Effector CD8-positive, alpha-beta T cell (primary cell): ENCODE measurements at regions not wholly inside any gene's neighbourhood (a gene's known extent, or its start where the extent isn't known, plus 50 kb on each side); places are given as distances from the start of the nearest gene placed in this dataset.
"Not testable (repeated sequence)": the region's sequence is repeated elsewhere in the genome, so short reads cannot be mapped to it uniquely, and the experiment has no call there.

Experiments
- DNase-seq: peaks from one replicate; lab custom pipeline; 2025; lab: John Stamatoyannopoulos, UW

DNA sequence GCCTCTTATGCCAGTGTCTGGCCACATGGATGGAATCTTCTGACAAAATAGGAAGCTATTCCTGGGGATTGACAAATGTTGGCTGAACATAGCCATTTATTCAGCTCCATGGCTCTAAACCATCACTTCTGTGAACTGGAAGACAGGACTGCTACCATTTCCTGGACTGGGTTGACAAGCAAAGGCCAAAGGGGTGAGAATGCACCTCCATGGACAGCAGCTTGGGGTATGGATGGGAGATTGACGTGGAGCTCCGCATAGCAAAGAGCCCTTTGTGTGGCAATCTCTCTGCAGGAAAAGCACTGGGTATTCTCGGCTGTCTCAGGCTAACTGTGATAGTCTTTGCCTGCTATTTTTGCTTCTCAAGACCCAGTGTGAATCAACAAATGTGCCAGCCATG lies 223.0 kb upstream of the EGLN3 start:
- no peak for DNase-seq

- DNase-seq = no peak
Measured at GRCh38 chr14:34172550-34173368, 221.9 kb upstream of the EGLN3 start.

DNA sequence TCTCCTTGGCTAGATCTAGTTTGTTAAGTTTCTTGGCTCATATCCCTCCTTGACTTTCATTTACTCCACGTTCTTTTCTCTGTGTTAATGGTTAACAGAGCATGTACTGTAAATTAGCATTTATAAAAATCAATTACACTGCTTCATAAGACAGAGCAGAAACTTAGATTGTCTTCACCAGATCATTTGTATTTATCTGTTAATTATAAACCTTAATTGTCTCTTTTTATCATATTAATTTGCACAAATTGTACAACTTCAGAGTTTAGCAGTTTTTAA lies 221.2 kb upstream of the EGLN3 start:
- DNase-seq = no peak

DNA sequence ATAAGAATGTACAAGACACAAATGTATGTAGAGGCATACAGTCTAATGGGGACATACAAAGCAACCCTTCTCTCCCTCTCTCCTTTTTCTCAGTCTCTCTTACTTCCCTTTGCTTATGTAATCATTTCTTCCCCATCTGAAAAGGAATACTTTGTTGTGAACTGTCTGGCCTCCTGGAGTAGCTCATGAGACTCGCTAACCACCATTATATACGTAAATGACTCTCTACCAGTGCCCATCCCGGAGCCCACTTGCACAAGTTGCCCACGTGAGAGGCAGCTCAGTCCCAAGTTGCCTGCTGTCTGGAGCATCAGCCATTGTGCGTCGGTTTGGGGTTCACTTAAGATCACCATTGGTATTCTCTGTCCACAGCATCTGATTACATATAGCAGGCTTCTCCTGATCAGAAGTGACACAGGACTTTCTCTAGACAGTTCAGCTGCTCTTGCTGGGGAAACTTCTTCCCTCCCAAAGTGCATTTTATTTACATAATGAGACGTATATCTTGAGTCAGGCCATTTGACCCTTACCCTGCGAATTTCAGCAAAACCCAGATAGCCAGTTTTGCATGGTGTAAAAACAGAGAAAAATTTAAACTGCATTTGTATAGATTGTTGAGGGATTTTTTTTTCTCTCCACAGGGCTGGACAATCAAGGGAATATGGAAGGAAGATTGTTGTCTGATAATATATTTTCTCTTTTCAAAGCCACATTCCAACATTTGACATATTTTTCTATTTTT lies 220.7 kb upstream of the EGLN3 start:
- DNase-seq = no peak

- no peak for DNase-seq
Measured at GRCh38 chr14:34170882-34171281, 220.0 kb upstream of the EGLN3 start.

DNA sequence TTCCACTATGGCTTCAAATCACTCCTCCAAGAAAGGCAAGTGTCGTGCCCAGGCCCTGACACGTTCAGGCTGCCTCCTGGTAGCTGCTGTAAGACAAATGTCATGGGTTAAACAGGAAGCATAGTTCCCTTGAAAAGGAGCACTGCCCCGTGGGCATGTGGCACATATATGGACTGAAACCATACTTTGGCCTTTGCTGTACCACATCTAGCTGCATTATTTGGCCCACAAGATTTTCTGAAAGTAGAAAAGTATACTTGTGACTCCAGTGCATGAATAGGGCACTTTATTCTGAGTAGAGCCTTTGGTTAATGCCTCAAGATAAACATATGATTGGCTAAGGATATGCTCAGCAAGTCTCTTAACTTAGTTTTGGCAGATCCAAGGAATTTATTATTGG lies 218.7 kb upstream of the EGLN3 start:
- no peak for DNase-seq

- DNase-seq = no peak
Measured at GRCh38 chr14:34168656-34169055, 217.8 kb upstream of the EGLN3 start.

GRCh38 chr14:34165847-34166350 lies 215.0 kb upstream of the EGLN3 start:
- no peak for DNase-seq

DNA sequence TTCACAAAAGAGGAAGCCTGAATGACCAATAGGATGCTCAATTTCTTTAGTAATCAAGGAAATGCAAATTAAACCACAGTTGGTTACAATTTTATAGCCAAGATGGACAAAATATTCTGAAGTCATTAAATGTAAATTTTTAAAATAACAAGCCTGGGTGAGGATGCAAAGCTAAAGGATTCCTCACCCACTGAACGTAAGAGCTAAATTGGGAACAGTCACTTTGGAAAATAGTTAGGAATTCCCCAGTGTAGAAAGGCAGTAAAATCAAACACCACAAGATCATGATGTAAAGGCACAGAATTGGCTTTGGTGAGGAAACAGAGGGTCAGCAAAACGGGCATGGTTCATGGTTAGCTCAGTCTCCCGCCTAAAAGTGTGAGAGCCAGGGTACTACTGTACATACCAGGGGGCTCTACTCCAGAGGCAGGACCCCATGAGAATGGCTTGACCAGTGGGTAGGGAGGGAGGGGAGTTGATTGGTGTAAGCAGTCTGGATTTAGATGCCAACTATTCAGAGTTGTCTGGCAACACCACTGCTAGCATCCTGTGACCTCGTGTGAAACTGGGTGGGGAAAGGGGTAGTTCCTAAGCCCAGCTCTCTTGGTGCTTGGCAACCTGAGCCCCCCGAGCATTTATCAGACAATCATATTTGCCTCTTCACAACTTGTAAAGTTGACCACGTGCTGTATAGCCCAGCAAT lies 213.4 kb upstream of the EGLN3 start:
- no peak for DNase-seq

DNA sequence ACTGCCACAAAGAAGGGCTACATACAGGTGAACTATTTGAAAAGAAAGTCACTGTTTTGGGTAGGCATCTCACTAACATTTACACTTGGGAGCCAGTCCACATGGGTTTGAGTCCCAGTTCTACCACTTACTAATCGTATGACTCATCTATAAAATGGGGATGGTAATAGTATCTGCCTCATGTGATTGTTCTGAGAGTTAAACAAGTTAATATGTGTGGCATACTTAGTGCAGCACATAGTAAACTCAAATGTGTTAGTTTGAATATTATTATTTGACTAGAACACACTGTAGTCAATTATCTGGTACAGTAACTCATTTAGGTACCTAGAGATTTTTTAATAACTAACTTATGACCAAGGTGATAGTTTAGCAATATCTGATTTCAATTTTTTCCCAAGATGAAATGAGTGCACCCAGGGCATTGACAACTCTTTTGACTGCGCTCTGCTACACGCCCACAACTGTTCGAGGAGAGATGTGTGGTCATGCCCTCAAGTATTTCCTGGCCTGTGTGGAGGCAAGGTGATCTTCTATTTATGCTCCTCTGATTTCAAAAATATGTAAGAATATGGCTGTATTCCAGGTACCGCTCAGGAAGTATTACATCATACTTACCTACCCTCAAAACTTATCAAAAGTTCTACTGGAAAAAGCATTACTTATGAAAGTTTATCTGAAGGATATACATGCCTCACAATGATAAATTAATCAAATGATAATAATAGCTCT lies 210.6 kb upstream of the EGLN3 start:
- DNase-seq = no peak

GRCh38 chr14:34160619-34161018 lies 209.7 kb upstream of the EGLN3 start:
- no peak for DNase-seq

DNA sequence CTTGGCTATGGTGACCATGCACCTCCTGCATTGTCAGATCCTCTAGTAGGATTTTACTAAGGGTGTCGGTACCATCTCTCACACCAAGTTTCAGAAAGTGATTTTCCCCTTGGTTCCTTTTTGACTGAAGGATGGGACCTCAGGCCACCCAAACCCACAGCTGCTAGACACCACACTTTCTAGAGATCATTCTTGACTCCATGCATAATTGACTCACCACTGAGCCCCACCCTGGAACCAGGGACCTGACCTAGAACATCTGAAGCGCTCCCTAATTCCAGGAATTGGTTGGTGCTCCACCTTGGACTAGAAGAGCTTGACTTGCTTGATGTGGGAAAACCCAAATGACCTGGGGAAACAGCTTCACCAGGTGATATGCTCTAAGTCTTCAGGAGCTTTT lies 206.8 kb upstream of the EGLN3 start:
- DNase-seq = no peak

DNA sequence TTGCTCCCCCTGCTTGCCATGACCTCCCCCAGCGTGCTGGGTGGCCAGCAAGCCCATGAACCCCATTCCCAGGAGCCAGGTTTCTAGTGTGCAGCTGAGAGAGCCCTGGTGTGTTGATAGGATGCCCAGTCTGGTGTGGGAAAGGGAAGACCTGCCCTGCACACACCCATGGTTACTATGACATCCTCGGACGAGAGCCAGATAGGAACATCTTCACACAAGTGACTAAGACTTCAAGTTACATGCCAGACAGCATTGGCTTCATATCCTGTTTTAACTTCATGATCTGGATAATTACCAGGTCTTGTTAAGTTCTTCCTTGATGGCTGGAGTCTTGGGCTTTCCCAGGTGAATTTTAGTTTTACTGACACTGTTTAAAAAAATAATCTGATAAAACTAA lies 196.6 kb upstream of the EGLN3 start:
- DNase-seq = no peak

GRCh38 chr14:34140127-34140526 lies 189.3 kb upstream of the EGLN3 start:
- not testable (repeated sequence) for DNase-seq

- not testable (repeated sequence) for DNase-seq
Measured at GRCh38 chr14:34139160-34140121, 188.6 kb upstream of the EGLN3 start.

- no peak for DNase-seq
Measured at GRCh38 chr14:34138175-34138574, 187.3 kb upstream of the EGLN3 start.

DNA sequence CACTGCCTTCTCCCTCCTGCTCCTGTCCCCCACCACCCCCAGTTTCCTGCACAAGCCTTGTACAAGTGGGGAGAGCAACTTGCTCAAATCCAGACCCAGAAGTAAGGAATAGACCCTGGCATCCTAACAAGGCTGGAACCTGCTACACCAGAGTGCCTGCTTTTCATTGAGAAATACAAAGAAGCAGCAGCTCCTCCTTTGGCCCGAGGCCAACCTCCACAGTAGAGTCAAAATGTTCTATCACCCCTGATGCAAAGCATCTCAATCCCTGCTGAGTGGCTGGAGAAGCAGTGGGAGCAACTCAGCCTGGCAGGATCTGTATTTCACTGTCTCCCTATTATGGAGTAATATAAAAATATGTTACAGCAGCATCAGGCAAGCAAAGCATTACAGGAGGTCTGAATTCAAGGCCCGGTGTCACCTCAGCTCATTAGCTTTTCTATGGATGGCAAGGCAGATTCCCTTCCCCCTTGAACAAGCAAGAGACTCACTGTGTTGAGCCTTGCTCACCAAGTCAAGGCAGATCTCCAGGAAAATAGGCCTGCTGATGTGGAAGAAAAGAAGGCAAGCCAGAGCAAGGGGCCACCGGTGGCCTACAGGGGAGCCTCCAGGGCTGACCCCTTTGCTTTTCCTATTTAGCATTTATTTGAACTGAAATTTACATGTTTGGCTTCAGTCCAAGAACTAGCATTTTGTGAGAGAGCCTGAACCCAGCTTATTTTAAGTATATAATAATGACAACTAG lies 186.3 kb upstream of the EGLN3 start:
- no peak for DNase-seq

DNA sequence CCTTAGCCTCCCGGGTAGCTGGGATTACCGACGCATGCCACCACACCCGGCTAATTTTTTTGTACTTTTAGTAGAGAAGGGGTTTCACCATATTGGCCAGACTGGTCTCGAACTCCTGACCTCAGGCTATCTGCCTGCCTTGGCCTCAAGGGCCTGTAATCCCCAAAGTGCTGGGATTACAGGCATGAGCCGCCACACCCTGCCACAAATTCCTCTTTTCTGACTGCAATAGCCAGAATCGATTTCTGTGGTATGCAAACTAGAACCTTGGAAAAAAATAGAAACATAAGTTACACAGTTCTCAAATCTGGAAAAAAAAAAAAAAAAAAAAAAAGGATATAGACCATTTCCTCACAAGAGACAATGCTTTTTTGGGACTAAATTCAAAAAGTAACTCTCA lies 184.6 kb upstream of the EGLN3 start:
- DNase-seq = no peak

GRCh38 chr14:34134484-34134883 lies 183.6 kb upstream of the EGLN3 start:
- DNase-seq = no peak

DNA sequence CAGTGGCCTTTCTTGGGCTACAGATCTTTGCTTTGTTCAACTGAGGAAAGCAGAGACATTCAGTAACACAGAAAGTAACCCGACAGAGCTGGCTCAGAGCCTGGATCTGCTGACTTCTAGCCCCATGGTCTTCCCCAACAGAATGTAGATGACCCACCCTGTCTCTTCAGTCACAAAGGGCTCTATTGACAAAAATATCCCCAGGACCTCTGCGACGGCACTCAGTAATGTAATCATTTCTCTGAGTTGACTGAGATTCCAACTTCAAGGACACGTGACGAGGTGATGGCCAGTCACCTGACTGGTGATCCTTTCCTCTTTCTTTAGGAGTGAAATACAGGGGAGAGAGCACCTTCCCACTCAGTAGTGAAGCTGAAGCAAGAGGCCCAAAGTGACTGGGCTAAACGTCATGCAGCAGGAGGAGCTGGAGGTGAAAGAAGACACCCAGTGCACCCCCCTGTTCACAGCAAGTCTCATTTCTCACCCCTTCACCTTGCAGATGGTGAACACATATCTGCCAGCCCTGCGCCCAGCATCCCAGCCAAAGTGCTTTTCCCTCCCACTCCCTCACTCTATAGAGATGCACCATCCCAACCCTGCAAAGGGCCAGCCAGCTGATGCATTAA lies 179.2 kb upstream of the EGLN3 start:
- DNase-seq = no peak
